ENCODE measurements at regions not wholly inside any gene's neighbourhood (a gene's known extent, or its start where the extent isn't known, plus 50 kb on each side); places are given as distances from the start of the nearest gene placed in this dataset.
"Not testable (repeated sequence)": the region's sequence is repeated elsewhere in the genome, so short reads cannot be mapped to it uniquely, and the experiment has no call there.

DNA sequence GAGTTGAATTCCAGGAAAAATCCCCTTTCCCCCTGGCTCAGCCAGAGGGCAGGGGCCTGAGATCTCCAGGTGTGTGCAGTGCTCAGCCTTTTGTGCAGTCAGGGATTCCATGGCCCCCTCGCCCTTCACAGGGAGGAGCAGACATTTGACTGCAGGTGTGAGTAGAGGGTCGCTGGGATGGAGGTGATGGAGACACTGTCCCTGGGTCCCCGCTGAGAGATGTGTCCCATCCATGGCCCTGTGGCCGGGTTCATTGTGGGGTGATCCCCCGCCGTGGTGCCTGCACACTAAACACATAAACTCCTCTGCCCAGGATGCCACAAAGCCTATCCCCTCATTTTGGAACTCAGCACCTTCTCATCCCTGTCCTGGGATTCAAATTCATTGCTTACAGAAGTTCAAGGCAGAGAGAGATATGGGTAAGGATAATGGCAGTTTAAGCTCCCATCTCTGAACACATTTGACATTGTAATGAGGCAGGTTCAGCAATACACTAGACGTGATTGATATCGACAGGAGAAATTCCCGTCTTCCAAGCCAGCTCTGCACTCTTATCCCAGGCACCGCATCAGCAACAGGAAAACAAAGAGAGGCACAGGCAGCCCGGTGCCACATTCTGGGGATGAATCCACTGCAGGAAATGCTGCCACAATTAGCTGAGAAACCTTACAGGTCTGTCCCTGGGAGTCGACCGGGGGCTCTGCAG lies 55.3 kb upstream of the SFSWAP start:
- in situ Hi-C loops (cut with HindIII; ENCODE audit: low pct_unique_long_range_greater_than_20kb, low sequenced_read_pairs); DNase-seq (ENCODE audit: low read depth, low spot score): not testable (repeated sequence)

DNA sequence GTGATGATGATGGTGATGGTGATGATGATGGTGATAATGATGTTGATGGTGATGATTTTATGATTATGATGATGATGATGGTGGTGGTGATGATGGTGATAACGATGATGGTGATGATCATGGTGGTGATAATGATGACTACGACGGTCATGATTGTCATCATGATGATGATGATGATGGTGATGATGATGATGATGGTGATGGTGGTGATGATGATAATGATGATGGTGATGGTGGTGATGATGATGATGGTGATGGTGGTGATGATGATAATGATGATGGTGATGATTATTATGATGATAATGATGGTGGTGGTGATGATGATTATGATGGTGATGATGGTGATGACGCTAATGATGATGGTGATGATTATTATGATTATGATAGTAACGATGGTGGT lies 54.1 kb upstream of the SFSWAP start:
- in situ Hi-C loops (cut with HindIII; ENCODE audit: low pct_unique_long_range_greater_than_20kb, low sequenced_read_pairs); DNase-seq (ENCODE audit: low read depth, low spot score): not testable (repeated sequence)

GRCh38 chr12:131658605-131659004 lies 52.3 kb upstream of the SFSWAP start:
- DNase-seq (ENCODE audit: low read depth, low spot score); in situ Hi-C loops (cut with HindIII; ENCODE audit: low pct_unique_long_range_greater_than_20kb, low sequenced_read_pairs): not testable (repeated sequence)

DNA sequence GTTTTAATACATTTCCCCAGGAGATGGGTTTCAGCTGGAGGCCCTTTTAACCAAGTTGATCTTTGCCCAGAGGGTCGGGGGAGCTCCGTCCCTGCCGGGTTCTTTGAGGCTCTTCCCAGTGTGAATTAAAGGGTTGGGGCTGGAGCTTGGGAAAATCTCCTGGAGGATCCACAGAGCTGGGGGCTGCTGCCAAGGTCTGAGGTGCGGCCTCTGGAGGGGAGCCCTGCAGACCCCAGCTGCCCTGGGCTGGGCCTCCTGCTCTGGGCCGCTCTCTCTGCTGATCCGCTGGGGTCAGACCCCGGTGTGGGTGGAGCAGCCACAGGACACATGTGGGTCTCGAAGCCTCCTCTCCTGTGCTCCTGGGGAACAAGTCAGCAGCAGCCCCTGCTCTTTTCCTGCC lies 51.4 kb upstream of the SFSWAP start:
- in situ Hi-C loops (cut with HindIII; ENCODE audit: low pct_unique_long_range_greater_than_20kb, low sequenced_read_pairs), result not testable (repeated sequence)

GRCh38 chr12:131659976-131660375 lies 50.9 kb upstream of the SFSWAP start:
- DNase-seq (ENCODE audit: low read depth, low spot score); in situ Hi-C loops (cut with HindIII; ENCODE audit: low pct_unique_long_range_greater_than_20kb, low sequenced_read_pairs): not testable (repeated sequence)

More for the DNA sequence above, 51.4 kb upstream of the SFSWAP start:
- not testable (repeated sequence) for DNase-seq (ENCODE audit: low read depth, low spot score)

DNA sequence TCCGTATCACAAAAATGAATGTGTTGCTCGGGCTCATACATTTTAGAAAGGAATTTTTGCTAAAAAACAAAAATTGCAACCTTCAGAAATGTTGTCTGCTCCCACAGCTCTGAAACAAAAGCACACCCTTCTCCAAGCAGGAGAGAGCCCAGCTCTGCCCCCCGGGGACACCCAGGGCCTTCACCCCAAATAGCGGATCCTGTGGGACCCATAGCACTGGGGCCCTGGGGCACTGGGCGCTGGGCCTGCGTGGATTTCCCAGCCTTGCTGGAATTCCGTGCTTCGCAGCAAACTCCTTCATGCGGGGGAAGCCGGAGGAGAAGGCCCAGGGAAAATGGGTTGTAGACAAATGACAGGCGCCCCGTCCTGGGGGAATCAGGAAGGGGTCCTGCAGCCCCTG lies 50.5 kb upstream of the SFSWAP start:
- in situ Hi-C loops (cut with HindIII; ENCODE audit: low pct_unique_long_range_greater_than_20kb, low sequenced_read_pairs); DNase-seq (ENCODE audit: low read depth, low spot score): not testable (repeated sequence)

Small RNA genes in the stretch of these regions (small RNA-seq; reads per million reads assigned to genes)
- gene AC140063.1, result 0 reads per million in 2 experiments
- 0 reads per million in 2 experiments for gene RNA5SP376

Data from SK-MEL-5 (cell line).